GM19463 (cell line): ENCODE measurements at regions not wholly inside any gene's neighbourhood (a gene's known extent, or its start where the extent isn't known, plus 50 kb on each side); places are given as distances from the start of the nearest gene placed in this dataset.

ENCODE experiments used
- ATAC-seq: cut with Tn5 transposase; IDR thresholded peaks from one replicate; pipeline ENCODE4 v1.9.1; 2021; ENCODE audit warnings: mild to moderate bottlenecking, moderate library complexity; ENCODE audit not compliant: unreplicated experiment

- ATAC-seq: no peak
Measured at GRCh38 chr11:26225646-26226045, 106.3 kb upstream of the ANO3 start.

- peak; percentile 79 for ATAC-seq
Measured at GRCh38 chr11:26227301-26227746, 104.6 kb upstream of the ANO3 start.

GRCh38 chr11:26227883-26228502 lies 103.9 kb upstream of the ANO3 start:
- no peak for ATAC-seq

- ATAC-seq: no peak
Measured at GRCh38 chr11:26228778-26229177, 103.2 kb upstream of the ANO3 start.

- no peak for ATAC-seq
Measured at GRCh38 chr11:26229257-26229656, 102.7 kb upstream of the ANO3 start.

- no peak for ATAC-seq
Measured at GRCh38 chr11:26229981-26230380, 101.9 kb upstream of the ANO3 start.

- ATAC-seq: no peak
Measured at GRCh38 chr11:26231252-26231661, 100.7 kb upstream of the ANO3 start.

GRCh38 chr11:26234451-26234850 lies 97.5 kb upstream of the ANO3 start:
- ATAC-seq: no peak

- no peak for ATAC-seq
Measured at GRCh38 chr11:26243426-26243825, 88.5 kb upstream of the ANO3 start.

- no peak for ATAC-seq
Measured at GRCh38 chr11:26244207-26244606, 87.7 kb upstream of the ANO3 start.

- no peak for ATAC-seq
Measured at GRCh38 chr11:26245046-26245445, 86.9 kb upstream of the ANO3 start.

- ATAC-seq: no peak
Measured at GRCh38 chr11:26247340-26247739, 84.6 kb upstream of the ANO3 start.

GRCh38 chr11:26248661-26249060 lies 83.3 kb upstream of the ANO3 start:
- ATAC-seq: no peak

- ATAC-seq: no peak
Measured at GRCh38 chr11:26254378-26254777, 77.6 kb upstream of the ANO3 start.

- ATAC-seq: no peak
Measured at GRCh38 chr11:26263769-26264168, 68.2 kb upstream of the ANO3 start.

GRCh38 chr11:26264266-26264665 lies 67.7 kb upstream of the ANO3 start:
- ATAC-seq: no peak

GRCh38 chr11:26268980-26269660 lies 62.8 kb upstream of the ANO3 start:
- no peak for ATAC-seq

GRCh38 chr11:26271666-26272065 lies 60.3 kb upstream of the ANO3 start:
- no peak for ATAC-seq

- ATAC-seq: peak; percentile 91
Measured at GRCh38 chr11:26276798-26277424, 55.0 kb upstream of the ANO3 start.

GRCh38 chr11:26278354-26278753 lies 53.6 kb upstream of the ANO3 start:
- no peak for ATAC-seq
